GM12878 (cell line): ENCODE measurements at regions not wholly inside any gene's neighbourhood (a gene's known extent, or its start where the extent isn't known, plus 50 kb on each side); places are given as distances from the start of the nearest gene placed in this dataset.

Source experiments
- ATAC-seq: fragments of 200-7000 bp; cut with Tn5 transposase; 3 replicates; pipeline ENCODE4 v1.9.1; 2020; ENCODE audit warnings: mild to moderate bottlenecking, moderate library complexity
- BruUV-seq: library from RNA; stranded (reverse); fragments of 400-500 nt; replicated peaks from 2 replicates; lab custom pipeline; 2021; lab: Mats Ljungman, UMichigan
- CTCF ChIA-PET: fragments of 300-600 bp; sonication (Branson Sonifier 250); formaldehyde crosslinking; extraction: SDS; loops from one replicate; lab custom pipeline; 2021; ENCODE audit warnings: inconsistent platforms; lab: Yijun Ruan, JAX
- POLR2A ChIA-PET: fragments of 350-600 bp; formaldehyde crosslinking; extraction: SDS; loops from one replicate; lab custom pipeline; 2021; ENCODE audit warnings: inconsistent platforms; lab: Charles Lee
- RAD21 ChIA-PET: fragments of 300-600 bp; sonication (Branson Sonifier 250); formaldehyde crosslinking; loops from one replicate; lab custom pipeline; 2023; ENCODE audit warnings: antibody characterized with exemption; ENCODE audit not compliant: unreplicated experiment; lab: Charles Lee
- SMC1A ChIA-PET: fragments of 300-600 bp; sonication (Branson Sonifier 250); formaldehyde crosslinking; loops from one replicate; lab custom pipeline; 2023; ENCODE audit not compliant: unreplicated experiment, uncharacterized antibody; lab: Charles Lee
- DNase-seq: peaks from one replicate; pipeline ENCODE4 v3.0.0-alpha.2; 2011; ENCODE audit warnings: low read depth, low spot score
- FAIRE-seq: peaks from 3 replicates; lab custom pipeline; 2011; peaks lifted over from hg19 to GRCh38; lab: Jason Lieb, UNC
- H2AFZ ChIP-seq: 2 replicates; pipeline ENCODE4 v1.6.0; 2011; ENCODE audit warnings: low read depth, low read length, control low read depth; ENCODE audit not compliant: control insufficient read depth
- H3K27ac ChIP-seq: 2 replicates; pipeline ENCODE4 v1.5.1; 2011; ENCODE audit warnings: control low read depth; ENCODE audit not compliant: control insufficient read depth, insufficient read depth
- H3K27me3 ChIP-seq, 2 experiments: replicated peaks in 1 of 2; 2 replicates each; pipeline versions ENCODE4 v1.6.0 to v1.6.1; 2011; ENCODE audit warnings: low read length in 1 of 2; ENCODE audit not compliant: control insufficient read depth in 2 of 2, insufficient read depth in 2 of 2
- H3K36me3 ChIP-seq, 2 experiments: 2 replicates each; pipeline ENCODE4 v1.5.1; 2011; ENCODE audit warnings: low read length in 1 of 2; ENCODE audit not compliant: control insufficient read depth in 2 of 2, insufficient read depth in 2 of 2
- H3K4me1 ChIP-seq: 2 replicates; pipeline ENCODE4 v1.6.1; 2011; ENCODE audit warnings: mild to moderate bottlenecking, low read length, moderate library complexity, mixed read lengths; ENCODE audit not compliant: control insufficient read depth, insufficient read depth
- H3K4me2 ChIP-seq: 2 replicates; pipeline ENCODE4 v1.6.0; 2011; ENCODE audit warnings: control low read depth; ENCODE audit not compliant: control insufficient read depth, insufficient read depth
- H3K4me3 ChIP-seq: fragments of 200-600 bp; sonication (generic); 2 replicates; pipeline ENCODE4 v1.5.1; 2016
- H3K79me2 ChIP-seq: 2 replicates; pipeline ENCODE4 v1.6.0; 2011; ENCODE audit warnings: low read length; ENCODE audit not compliant: control insufficient read depth, insufficient read depth
- H3K9ac ChIP-seq: 2 replicates; pipeline ENCODE4 v1.8.0; 2011; ENCODE audit warnings: low read length, control low read depth, mixed read lengths; ENCODE audit not compliant: control insufficient read depth, insufficient read depth
- H3K9me3 ChIP-seq: replicated peaks from 3 replicates; pipeline ENCODE4 v1.5.1; 2011; ENCODE audit warnings: mild to moderate bottlenecking, low read length; ENCODE audit not compliant: control insufficient read depth, insufficient read depth
- H4K20me1 ChIP-seq: 2 replicates; pipeline ENCODE4 v1.6.0; 2011; ENCODE audit not compliant: control insufficient read depth, insufficient read depth
- BCL11A ChIP-seq: IDR thresholded peaks from 2 replicates; pipeline ENCODE4 v1.6.1; 2011; ENCODE audit warnings: low read depth, low read length
- EP300 ChIP-seq, 2 experiments: fragments of 150-350 bp in 1 of 2; IDR thresholded peaks; 2 replicates each; pipeline ENCODE4 v1.6.1; 2011 to 2012; ENCODE audit warnings: low read depth in 2 of 2, low read length in 2 of 2, borderline replicate concordance in 1 of 2, improper control_type of control experiment in 1 of 2, inconsistent platforms in 1 of 2; ENCODE audit not compliant: control insufficient read depth in 1 of 2
- HDGF ChIP-seq: fragments of 450-650 bp; IDR thresholded peaks from 2 replicates; pipeline ENCODE4 v1.6.1; 2016; ENCODE audit warnings: antibody characterized with exemption
- LARP7 ChIP-seq: fragments of 450-650 bp; IDR thresholded peaks from 2 replicates; pipeline ENCODE4 v1.6.1; 2017; ENCODE audit warnings: mild to moderate bottlenecking
- MTA3 ChIP-seq: IDR thresholded peaks from 2 replicates; pipeline ENCODE4 v1.6.1; 2012; ENCODE audit warnings: low read length, inconsistent platforms, borderline replicate concordance
- NFIC ChIP-seq: IDR thresholded peaks from 2 replicates; pipeline ENCODE4 v1.6.1; 2012; ENCODE audit warnings: low read depth, mild to moderate bottlenecking, inconsistent platforms, low read length, moderate library complexity
- NFYA ChIP-seq: IDR thresholded peaks from 2 replicates; pipeline ENCODE4 v1.6.1; 2011; ENCODE audit warnings: low read depth, mild to moderate bottlenecking, low read length, improper control_type of control experiment, borderline replicate concordance
- NRF1 ChIP-seq: conservative IDR thresholded peaks from 2 replicates; pipeline ENCODE4 v1.6.1; 2011; ENCODE audit warnings: mild to moderate bottlenecking, low read depth, low read length, improper control_type of control experiment
- PAX8 ChIP-seq: fragments of 450-650 bp; IDR thresholded peaks from 2 replicates; pipeline ENCODE4 v1.6.1; 2017; ENCODE audit warnings: mild to moderate bottlenecking, moderate library complexity
- PML ChIP-seq: IDR thresholded peaks from 2 replicates; pipeline ENCODE4 v1.6.1; 2012; ENCODE audit warnings: low read length, inconsistent platforms
- POLR2AphosphoS5 ChIP-seq: IDR thresholded peaks from 2 replicates; pipeline ENCODE4 v1.6.1; 2011; ENCODE audit warnings: mild to moderate bottlenecking, low read length, inconsistent platforms
- RUNX3 ChIP-seq: IDR thresholded peaks from 2 replicates; pipeline ENCODE4 v1.6.1; 2012; ENCODE audit warnings: low read length, inconsistent platforms
- WRNIP1 ChIP-seq: IDR thresholded peaks from 2 replicates; pipeline ENCODE4 v1.6.1; 2011; ENCODE audit warnings: low read depth, low read length, improper control_type of control experiment, borderline replicate concordance
- ZNF217 ChIP-seq: fragments of 450-650 bp; IDR thresholded peaks from 2 replicates; pipeline ENCODE4 v1.6.1; 2017; ENCODE audit warnings: antibody characterized with exemption, mild to moderate bottlenecking
- ZNF622 ChIP-seq: fragments of 450-650 bp; IDR thresholded peaks from 2 replicates; pipeline ENCODE4 v1.6.1; 2017; ENCODE audit warnings: mild to moderate bottlenecking, inconsistent platforms
- WGBS: methylation state at CpG from one replicate; pipeline ENCODE4 v1.1.6; 2016; ENCODE audit warnings: low lambda C conversion rate; ENCODE audit not compliant: insufficient replicate concordance, insufficient coverage; ENCODE audit errors: missing lambda C conversion rate; 5-methylcytosine and 5-hydroxymethylcytosine counted together
- in situ Hi-C: fragments of 300-500 bp; cut with MboI; formaldehyde crosslinking; loops from 9 replicates; pipeline ENCODE4 v1.14.3; 2018; ENCODE audit warnings: mixed read lengths
- intact Hi-C: fragments of 100-400 bp; cut with micrococcal nuclease; formaldehyde crosslinking; loops from one replicate; pipeline ENCODE4 v1.14.2; 2022; ENCODE audit not compliant: unreplicated experiment
- TF ChIP-seq, protein P1 (sequence below): fragments of 450-650 bp; IDR thresholded peaks from 2 replicates; pipeline ENCODE4 v1.6.1; 2017; ENCODE audit warnings: low read depth, mild to moderate bottlenecking, moderate library complexity
- TF ChIP-seq, protein P2 (sequence below): IDR thresholded peaks from 2 replicates; pipeline ENCODE4 v1.6.1; 2011; ENCODE audit warnings: borderline replicate concordance, low read depth, mild to moderate bottlenecking, moderate library complexity, mixed read lengths, low read length; ENCODE audit not compliant: insufficient read depth; ENCODE audit errors: extremely low read length
- TF ChIP-seq, protein P3 (sequence below): IDR thresholded peaks from 2 replicates; pipeline ENCODE4 v1.6.1; 2011; ENCODE audit warnings: mild to moderate bottlenecking, low read depth, low read length, moderate library complexity; ENCODE audit not compliant: insufficient replicate concordance
- TF ChIP-seq, protein P4 (sequence below), 3 experiments: IDR thresholded peaks in 2 of 3; conservative IDR thresholded peaks in 1 of 3; 2 replicates each; pipeline ENCODE4 v1.5.1; 2011; ENCODE audit warnings: low read depth in 3 of 3, low read length in 3 of 3, mild to moderate bottlenecking in 3 of 3, control low read depth in 2 of 3, moderate library complexity in 2 of 3, inconsistent platforms in 1 of 3, mixed read lengths in 1 of 3; ENCODE audit not compliant: control insufficient read depth in 2 of 3, insufficient read depth in 1 of 3; ENCODE audit errors: extremely low read depth in 1 of 3

DNA sequence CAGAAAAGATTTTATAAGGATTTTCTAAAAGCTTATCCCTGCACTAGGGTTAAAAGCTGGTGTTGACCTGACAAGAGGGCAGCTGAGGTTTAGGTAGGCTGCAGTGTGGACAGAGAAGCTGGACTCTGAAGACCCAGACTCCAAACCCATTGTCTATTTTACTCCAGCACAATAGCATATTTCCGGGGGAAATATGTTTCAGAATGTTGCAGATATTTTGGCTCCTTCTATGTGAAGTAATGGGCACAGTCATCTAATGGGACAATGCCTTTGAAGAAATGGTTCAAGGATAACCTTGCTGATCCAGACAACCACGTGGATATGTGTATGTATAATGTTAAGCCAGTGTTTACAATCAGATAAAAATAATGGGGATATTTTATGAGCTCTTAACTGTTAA, 173.8 kb upstream of the TSC22D1 start:
- DNase-seq, result no peak
- no peaks in the 10 kb centered on the region for H4K20me1 ChIP-seq
- no peaks in the 10 kb centered on the region for H3K4me1 ChIP-seq
- no peaks in the 10 kb centered on the region for H3K79me2 ChIP-seq
- no peaks in the 10 kb centered on the region for H3K36me3 ChIP-seq
- TF ChIP-seq WRNIP1 (no peak), BCL11A (no peak), PML (no peak), HDGF (no peak), RUNX3 (no peak), ZNF217 (no peak), MTA3 (no peak), POLR2AphosphoS5 (no peak), EP300 (IDR thresholded peaks at IDR 0.05; ENCODE audit: borderline replicate concordance in 1 of 2, control insufficient read depth in 1 of 2, low read depth in 2 of 2, low read length in 2 of 2) (no peak), LARP7 (no peak), NRF1 (no peak), ZNF622 (no peak), NFYA (no peak), PAX8 (no peak), NFIC (no peak)
- TF ChIP-seq, protein P1, sequence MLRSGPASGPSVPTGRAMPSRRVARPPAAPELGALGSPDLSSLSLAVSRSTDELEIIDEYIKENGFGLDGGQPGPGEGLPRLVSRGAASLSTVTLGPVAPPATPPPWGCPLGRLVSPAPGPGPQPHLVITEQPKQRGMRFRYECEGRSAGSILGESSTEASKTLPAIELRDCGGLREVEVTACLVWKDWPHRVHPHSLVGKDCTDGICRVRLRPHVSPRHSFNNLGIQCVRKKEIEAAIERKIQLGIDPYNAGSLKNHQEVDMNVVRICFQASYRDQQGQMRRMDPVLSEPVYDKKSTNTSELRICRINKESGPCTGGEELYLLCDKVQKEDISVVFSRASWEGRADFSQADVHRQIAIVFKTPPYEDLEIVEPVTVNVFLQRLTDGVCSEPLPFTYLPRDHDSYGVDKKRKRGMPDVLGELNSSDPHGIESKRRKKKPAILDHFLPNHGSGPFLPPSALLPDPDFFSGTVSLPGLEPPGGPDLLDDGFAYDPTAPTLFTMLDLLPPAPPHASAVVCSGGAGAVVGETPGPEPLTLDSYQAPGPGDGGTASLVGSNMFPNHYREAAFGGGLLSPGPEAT, result no peak
- TF ChIP-seq, protein P2, sequence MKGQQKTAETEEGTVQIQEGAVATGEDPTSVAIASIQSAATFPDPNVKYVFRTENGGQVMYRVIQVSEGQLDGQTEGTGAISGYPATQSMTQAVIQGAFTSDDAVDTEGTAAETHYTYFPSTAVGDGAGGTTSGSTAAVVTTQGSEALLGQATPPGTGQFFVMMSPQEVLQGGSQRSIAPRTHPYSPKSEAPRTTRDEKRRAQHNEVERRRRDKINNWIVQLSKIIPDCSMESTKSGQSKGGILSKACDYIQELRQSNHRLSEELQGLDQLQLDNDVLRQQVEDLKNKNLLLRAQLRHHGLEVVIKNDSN, result no peak
- TF ChIP-seq, protein P3, sequence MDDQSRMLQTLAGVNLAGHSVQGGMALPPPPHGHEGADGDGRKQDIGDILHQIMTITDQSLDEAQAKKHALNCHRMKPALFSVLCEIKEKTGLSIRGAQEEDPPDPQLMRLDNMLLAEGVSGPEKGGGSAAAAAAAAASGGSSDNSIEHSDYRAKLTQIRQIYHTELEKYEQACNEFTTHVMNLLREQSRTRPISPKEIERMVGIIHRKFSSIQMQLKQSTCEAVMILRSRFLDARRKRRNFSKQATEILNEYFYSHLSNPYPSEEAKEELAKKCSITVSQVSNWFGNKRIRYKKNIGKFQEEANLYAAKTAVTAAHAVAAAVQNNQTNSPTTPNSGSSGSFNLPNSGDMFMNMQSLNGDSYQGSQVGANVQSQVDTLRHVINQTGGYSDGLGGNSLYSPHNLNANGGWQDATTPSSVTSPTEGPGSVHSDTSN, result no peak
- TF ChIP-seq, protein P4, sequence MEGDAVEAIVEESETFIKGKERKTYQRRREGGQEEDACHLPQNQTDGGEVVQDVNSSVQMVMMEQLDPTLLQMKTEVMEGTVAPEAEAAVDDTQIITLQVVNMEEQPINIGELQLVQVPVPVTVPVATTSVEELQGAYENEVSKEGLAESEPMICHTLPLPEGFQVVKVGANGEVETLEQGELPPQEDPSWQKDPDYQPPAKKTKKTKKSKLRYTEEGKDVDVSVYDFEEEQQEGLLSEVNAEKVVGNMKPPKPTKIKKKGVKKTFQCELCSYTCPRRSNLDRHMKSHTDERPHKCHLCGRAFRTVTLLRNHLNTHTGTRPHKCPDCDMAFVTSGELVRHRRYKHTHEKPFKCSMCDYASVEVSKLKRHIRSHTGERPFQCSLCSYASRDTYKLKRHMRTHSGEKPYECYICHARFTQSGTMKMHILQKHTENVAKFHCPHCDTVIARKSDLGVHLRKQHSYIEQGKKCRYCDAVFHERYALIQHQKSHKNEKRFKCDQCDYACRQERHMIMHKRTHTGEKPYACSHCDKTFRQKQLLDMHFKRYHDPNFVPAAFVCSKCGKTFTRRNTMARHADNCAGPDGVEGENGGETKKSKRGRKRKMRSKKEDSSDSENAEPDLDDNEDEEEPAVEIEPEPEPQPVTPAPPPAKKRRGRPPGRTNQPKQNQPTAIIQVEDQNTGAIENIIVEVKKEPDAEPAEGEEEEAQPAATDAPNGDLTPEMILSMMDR (IDR thresholded peaks at IDR 0.05 in 2 of 3, conservative IDR thresholded peaks at IDR 0.05 in 1 of 3; ENCODE audit: control insufficient read depth in 2 of 3, extremely low read depth in 1 of 3, insufficient read depth in 1 of 3, low read depth in 3 of 3, low read length in 3 of 3), result no peak
- no peak overlapping the region for H3K9ac ChIP-seq
- no peak overlapping the region for H2AFZ ChIP-seq
- no peak for ATAC-seq
- H3K4me2 ChIP-seq, result no peak overlapping the region
- CTCF ChIA-PET, result no interaction called here
- no TSS peak for BruUV-seq
- in situ Hi-C loops, result no loop called here
- 18% methylated on average over 2 of the region's 2 CpGs for WGBS
- no peak for FAIRE-seq
- POLR2A ChIA-PET, result no interaction called here
- H3K4me3 ChIP-seq, result no peak overlapping the region
- no peak overlapping the region for H3K27ac ChIP-seq
- SMC1A ChIA-PET, result no interaction called here
- H3K27me3 ChIP-seq, result no peaks in the 10 kb centered on the region
- intact Hi-C loops, result no loop called here
- H3K9me3 ChIP-seq, result no peaks in the 10 kb centered on the region
- RAD21 ChIA-PET, result no interaction called here
